Erythroblast (primary cell): ENCODE measurements at regions not wholly inside any gene's neighbourhood (a gene's known extent, or its start where the extent isn't known, plus 50 kb on each side); places are given as distances from the start of the nearest gene placed in this dataset.

Experiments used
- GATA1 ChIP-seq: IDR thresholded peaks from 2 replicates; pipeline ENCODE4 v1.6.1; 2011; ENCODE audit warnings: low read depth, mild to moderate bottlenecking, control low read depth, low read length, moderate library complexity
- POLR2A ChIP-seq: IDR thresholded peaks from 2 replicates; pipeline ENCODE4 v1.6.1; 2011; ENCODE audit warnings: mild to moderate bottlenecking, low read length

GRCh38 chr20:63117661-63118302, 98.1 kb downstream of the YTHDF1 start:
- no peak for TF ChIP-seq POLR2A
- TF ChIP-seq GATA1 = no peak
